Stimulated activated memory B cell treated with anti-CD40 and anti-IgM and Interleukin-4, amounts not matched to agents 10 μg/mL and 1 μg/mL and 100 μg/mL, for 72 hours (primary cell): ENCODE measurements at regions not wholly inside any gene's neighbourhood (a gene's known extent, or its start where the extent isn't known, plus 50 kb on each side); places are given as distances from the start of the nearest gene placed in this dataset.
"Not testable (repeated sequence)": the region's sequence is repeated elsewhere in the genome, so short reads cannot be mapped to it uniquely, and the experiment has no call there.

Experiments used
- ATAC-seq: fragments of 150-1000 bp; cut with Tn5 transposase; 2 replicates; pipeline ENCODE4 v1.10.0; 2021
- H3K27ac Mint-ChIP-seq: one replicate; pipeline ENCODE4 v1.8.0; 2022; ENCODE audit warnings: mild to moderate bottlenecking, mixed read lengths
- H3K27me3 Mint-ChIP-seq: one replicate; pipeline ENCODE4 v1.8.0; 2022; ENCODE audit warnings: mixed read lengths
- H3K36me3 Mint-ChIP-seq: one replicate; pipeline ENCODE4 v1.8.0; 2022; ENCODE audit warnings: mixed read lengths
- H3K4me1 Mint-ChIP-seq: one replicate; pipeline ENCODE4 v1.8.0; 2022; ENCODE audit warnings: mixed read lengths
- H3K4me3 Mint-ChIP-seq: one replicate; pipeline ENCODE4 v1.8.0; 2022; ENCODE audit warnings: mild to moderate bottlenecking, moderate library complexity, mixed read lengths
- H3K9me3 Mint-ChIP-seq: one replicate; pipeline ENCODE4 v1.8.0; 2022; ENCODE audit warnings: mixed read lengths

DNA sequence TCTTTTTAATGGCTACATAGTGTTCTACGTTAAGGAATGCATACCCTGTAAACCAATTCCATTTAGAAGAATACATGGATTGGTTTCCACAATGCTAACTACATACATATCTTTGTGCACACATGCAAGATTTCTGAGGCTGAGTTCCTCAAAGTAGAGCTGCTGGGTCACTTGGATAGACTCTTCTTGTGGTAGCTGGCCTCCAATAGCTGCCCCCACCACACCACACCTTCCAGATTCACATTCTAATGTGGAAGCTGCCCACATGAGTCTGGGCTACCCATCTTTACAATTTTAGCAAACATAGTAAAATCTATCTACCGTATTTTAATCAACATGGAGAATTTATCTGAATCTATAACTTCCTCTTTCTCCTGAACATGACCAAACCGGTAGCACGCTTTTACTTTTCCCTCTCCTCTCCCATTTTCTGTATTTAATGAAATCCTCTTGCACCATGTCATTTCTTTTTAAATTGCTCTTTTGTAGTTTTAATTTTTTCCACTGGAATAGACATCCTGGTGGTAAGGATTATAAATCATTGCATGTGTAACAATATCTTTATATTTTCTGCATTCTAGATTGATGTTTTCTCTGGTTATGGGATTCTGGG lies 74.7 kb upstream of the CITED2 start:
- peaks cover 11% of the 10 kb centered on the region for H3K36me3 Mint-ChIP-seq
- no peak overlapping the region for H3K4me3 Mint-ChIP-seq
- H3K4me1 Mint-ChIP-seq, result peaks cover 29% of the 10 kb centered on the region
- ATAC-seq, result no peak
- H3K27me3 Mint-ChIP-seq, result no peaks in the 10 kb centered on the region
- peak overlapping the region; percentile 8 for H3K27ac Mint-ChIP-seq
- no peaks in the 10 kb centered on the region for H3K9me3 Mint-ChIP-seq

DNA sequence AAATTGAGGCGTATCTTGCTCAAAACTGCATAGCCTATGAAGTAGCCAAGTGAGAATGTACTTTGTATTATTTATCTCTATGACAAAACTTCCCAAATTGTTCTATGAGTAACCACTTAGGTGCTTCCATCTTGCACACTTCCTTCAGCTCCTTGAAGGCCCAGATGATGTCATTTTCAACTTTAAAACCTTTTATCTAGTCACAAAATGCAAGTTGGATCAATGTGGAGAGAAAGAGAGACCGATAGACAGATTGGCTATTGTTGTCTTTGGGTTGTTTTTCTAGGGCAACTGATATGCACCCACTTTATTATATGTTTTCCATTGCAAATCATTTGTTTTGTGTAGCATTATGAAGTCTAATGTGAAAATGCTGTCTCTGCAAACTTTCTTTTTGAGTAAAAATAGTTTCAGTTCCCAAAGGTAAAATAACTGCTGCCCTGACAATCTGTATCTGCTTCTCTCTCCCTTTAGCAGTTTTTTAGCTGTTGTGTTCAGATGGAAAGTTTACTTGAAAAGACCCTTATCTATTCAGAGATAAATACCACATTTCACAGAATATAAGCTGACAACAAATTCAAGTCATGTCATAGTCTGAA lies 73.7 kb upstream of the CITED2 start:
- ATAC-seq, result peak; percentile 67
- Mint-ChIP-seq H3K9me3 (no peaks in the 10 kb centered on the region), H3K27ac (peak overlapping the region; percentile 17), H3K36me3 (peaks cover 10% of the 10 kb centered on the region), H3K27me3 (no peaks in the 10 kb centered on the region), H3K4me1 (peaks cover 29% of the 10 kb centered on the region), H3K4me3 (no peak overlapping the region)

DNA sequence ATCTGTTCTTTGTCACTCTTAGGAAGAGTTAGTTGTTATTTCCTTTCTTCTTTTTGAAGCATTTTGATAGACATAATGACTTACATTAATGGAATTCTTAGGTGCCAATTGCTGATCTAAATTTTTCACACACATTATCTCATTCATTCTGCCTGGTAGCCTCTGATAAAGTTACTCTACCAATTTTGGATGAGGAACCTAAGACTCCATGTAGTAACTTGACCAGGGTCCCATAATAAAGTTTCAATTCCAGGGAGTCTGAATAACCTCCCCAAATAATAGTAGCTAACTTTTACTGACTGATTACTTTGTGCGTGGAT lies 73.2 kb upstream of the CITED2 start:
- Mint-ChIP-seq H3K4me3 (no peak overlapping the region), H3K9me3 (no peaks in the 10 kb centered on the region), H3K36me3 (peaks cover 10% of the 10 kb centered on the region), H3K27ac (peak overlapping the region; percentile 17), H3K27me3 (no peaks in the 10 kb centered on the region), H3K4me1 (peaks cover 29% of the 10 kb centered on the region)
- no peak for ATAC-seq

DNA sequence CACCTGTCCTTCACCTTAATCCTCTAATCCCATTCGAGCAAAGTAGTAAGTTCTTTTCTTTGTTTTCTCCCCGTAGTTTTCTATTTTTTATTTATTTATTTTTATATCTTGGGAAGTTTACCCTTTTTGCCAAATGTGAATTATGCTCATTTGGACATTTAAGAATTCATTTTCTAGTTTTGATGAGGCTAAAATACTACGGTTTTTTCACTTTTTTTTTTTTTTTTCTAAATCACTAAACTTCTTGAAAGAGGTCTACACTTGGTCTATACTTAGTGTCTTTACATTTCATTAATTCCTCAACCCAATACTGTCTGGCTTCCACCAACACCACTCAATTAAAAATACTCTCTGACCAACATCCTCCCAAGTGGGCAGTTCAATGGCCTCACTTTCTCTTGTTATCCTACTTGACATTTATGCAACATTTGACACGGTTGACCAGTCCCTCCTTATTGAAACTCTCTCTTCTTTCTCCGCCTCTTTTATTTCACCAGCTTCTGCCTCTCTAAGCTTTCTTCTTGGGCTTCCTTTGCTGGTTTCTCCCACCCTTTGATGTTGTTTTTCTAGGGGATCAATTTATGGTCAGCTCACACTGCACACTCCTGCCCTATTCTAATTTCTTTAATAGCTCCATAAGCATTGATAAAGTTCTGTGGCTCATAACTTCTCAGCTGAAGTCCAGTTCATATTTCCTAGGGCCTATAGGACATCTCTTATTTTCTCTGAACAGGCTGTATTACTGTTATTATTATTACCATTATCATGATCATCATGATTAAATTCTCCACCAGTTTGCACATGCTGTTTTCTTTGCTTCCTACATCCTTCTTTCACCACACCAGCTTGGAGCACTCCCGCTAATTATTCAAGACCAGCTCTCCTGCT lies 72.6 kb upstream of the CITED2 start:
- Mint-ChIP-seq H3K36me3 (peaks cover 15% of the 10 kb centered on the region), H3K4me3 (no peak overlapping the region), H3K4me1 (peaks cover 35% of the 10 kb centered on the region), H3K9me3 (no peaks in the 10 kb centered on the region), H3K27ac (no peak overlapping the region), H3K27me3 (no peaks in the 10 kb centered on the region)
- no peak for ATAC-seq

DNA sequence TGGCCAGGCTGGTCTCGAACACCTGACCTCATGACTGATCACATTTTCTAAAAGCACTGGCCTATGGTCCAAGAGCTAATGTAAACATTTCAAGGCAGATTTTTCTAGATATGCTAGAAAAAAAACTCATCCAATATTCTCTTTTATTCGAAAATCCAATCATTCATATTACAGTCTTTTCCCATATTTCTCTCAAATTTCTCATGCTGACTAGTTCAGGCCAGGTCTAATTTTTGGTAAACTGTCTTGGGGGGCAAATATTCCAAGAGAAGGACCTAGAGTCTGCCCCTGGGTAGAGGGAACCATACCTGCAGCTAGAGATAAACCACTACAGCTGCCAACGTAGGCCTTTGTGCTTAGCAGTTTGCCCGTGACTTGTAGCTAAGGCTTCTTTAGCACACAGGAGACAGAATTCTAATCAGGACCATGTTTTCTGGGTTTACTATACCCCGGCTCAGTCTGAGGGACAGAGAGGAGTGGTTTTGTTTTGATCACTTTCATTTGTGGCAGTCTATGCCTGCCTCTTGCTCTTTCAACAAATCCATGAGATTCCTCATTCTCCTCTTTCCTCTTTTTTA lies 71.8 kb upstream of the CITED2 start:
- ATAC-seq, result no peak
- no peaks in the 10 kb centered on the region for H3K27me3 Mint-ChIP-seq
- H3K4me1 Mint-ChIP-seq, result peaks cover 35% of the 10 kb centered on the region
- no peak overlapping the region for H3K4me3 Mint-ChIP-seq
- H3K9me3 Mint-ChIP-seq, result no peaks in the 10 kb centered on the region
- no peak overlapping the region for H3K27ac Mint-ChIP-seq
- H3K36me3 Mint-ChIP-seq, result peaks cover 15% of the 10 kb centered on the region

DNA sequence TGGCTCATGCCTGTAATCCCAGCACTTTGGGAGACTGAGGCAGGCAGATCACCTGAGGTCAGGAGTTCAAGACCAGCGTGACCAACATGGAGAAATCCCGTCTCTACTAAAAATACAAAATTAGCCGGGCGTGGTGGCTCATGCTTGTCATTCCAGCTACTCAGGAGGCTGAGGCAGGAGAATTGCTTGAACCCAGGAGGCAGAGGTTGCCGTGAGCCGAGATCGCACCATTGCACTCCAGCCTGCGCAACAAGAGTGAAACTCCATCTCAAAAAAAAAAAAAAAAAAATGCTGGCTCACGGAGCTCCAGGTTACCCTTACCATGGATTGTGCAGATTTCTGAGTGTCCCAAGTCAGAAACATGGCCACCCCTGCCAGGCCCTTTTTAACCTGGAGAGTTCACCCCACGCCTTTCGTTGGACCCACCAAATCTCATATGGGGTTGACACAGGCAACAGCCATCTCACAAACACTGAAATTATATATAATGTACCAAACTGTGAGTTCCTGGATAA lies 69.9 kb upstream of the CITED2 start:
- peaks cover 33% of the 10 kb centered on the region for H3K4me1 Mint-ChIP-seq
- not testable (repeated sequence) for H3K4me3 Mint-ChIP-seq, H3K9me3 Mint-ChIP-seq, ATAC-seq, H3K27ac Mint-ChIP-seq, H3K27me3 Mint-ChIP-seq
- H3K36me3 Mint-ChIP-seq, result peaks cover 15% of the 10 kb centered on the region

DNA sequence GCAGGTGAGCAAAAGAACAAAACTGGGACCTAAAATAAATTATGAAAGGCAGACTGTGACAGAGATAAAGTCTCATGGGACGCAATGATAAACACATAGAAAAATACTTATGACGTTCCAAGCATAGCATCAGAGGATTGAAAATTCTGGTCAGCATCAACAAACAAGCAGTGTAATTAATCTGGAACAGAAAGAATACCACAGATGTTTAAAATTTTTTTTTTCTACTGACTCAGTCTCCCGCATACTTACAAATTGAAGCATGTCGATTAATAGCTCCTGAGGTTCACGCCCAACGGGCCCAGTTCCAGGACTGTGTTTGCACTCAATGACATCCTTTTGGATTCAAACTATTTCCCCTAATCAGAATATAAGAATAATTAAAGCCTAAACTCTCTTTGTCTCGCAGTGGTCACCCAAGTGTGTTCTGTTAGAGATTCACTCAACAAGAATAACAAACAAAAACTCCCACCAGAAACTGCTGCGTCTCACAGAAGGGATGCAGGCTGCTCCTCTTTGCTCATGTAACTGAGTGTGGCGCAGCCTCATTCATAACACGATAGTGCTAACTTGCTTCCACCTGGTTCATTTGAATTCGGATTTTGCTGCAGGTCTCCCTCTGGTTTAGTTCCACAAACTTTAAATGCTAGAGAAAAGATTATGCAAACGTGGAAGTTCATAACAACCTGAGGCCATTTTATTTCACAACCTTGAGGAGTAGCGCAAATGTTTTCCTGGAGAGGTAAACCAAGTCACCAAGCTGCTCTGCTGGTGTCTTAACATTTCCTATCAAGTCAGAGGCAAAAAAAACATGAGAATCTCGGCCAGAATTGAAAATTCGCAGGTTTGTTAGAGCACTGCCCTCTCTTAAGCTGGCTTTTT lies 69.0 kb upstream of the CITED2 start:
- Mint-ChIP-seq H3K4me1 (peaks cover 24% of the 10 kb centered on the region), H3K9me3 (no peaks in the 10 kb centered on the region), H3K27ac (no peak overlapping the region), H3K4me3 (no peak overlapping the region), H3K27me3 (no peaks in the 10 kb centered on the region), H3K36me3 (peaks cover 19% of the 10 kb centered on the region)
- no peak for ATAC-seq

DNA sequence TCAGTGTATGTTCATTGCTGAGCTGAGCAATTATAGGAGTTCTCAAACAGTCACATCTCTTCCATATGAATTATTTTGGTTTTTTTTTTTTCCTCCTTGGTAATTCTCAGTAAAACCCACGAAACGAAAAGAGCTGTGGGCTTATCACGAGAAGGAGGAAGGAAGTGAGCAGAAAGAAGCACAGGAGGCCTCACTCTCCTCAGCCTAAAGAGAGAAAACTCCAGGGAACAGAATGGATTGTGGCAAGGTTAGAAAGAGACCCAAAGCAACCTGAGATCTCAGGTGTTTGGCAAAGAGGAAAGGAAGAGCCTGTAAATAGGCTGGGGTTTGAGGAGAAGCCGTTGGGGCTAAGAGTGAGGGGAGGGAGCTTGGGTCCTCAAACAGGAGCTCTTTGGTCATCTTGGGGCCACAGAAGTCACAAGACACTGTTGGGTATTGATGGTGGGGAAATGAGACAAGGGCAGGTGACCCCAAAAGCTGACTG lies 67.8 kb upstream of the CITED2 start:
- H3K4me1 Mint-ChIP-seq, result peaks cover 12% of the 10 kb centered on the region
- no peaks in the 10 kb centered on the region for H3K27me3 Mint-ChIP-seq
- no peak for ATAC-seq
- peak overlapping the region; percentile 63 for H3K27ac Mint-ChIP-seq
- no peaks in the 10 kb centered on the region for H3K9me3 Mint-ChIP-seq
- H3K4me3 Mint-ChIP-seq, result no peak overlapping the region
- H3K36me3 Mint-ChIP-seq, result peaks cover 16% of the 10 kb centered on the region

DNA sequence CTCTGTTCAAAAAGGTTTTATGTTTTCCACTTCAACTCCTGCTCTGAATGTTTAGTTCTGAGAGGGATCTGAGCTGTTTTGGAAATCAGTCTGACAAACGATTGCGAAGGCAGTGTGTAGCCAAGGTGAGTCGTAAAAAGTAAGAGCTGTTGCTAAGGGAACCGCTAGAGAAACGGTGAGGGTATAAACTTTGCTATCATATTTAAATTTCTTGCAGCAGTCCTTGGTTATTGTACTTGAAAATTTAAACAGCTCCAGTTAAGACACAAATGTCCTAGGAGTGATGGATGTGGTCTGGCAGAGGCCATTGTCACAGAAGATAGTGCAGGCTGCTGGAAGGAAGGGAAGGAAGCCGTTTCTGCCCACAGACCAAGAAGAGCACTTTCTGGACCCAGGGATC lies 64.9 kb upstream of the CITED2 start:
- Mint-ChIP-seq H3K4me1 (peaks cover 6% of the 10 kb centered on the region), H3K27ac (no peak overlapping the region), H3K9me3 (no peaks in the 10 kb centered on the region), H3K36me3 (peaks cover 11% of the 10 kb centered on the region), H3K4me3 (no peak overlapping the region), H3K27me3 (no peaks in the 10 kb centered on the region)
- no peak for ATAC-seq

DNA sequence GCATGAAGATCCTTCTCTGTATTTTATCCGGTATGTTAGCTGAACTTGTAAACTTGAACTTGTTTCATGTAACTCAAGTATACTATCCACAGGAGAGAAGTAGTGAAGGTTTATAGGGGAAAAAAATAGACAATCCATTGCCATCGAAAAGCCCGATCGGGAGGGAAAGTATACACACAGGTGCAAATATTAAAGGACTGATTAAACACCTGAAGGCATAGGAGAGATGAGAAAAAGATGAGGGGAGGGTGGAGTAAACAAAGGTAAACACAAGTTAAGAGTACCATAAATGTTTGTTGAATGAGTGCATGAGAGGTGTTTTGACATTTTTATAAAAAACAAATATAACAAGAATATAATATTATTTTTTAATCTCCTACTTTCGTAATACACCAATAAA lies 64.3 kb upstream of the CITED2 start:
- H3K9me3 Mint-ChIP-seq, result no peaks in the 10 kb centered on the region
- H3K27me3 Mint-ChIP-seq, result no peaks in the 10 kb centered on the region
- H3K4me3 Mint-ChIP-seq, result no peak overlapping the region
- H3K36me3 Mint-ChIP-seq, result peaks cover 11% of the 10 kb centered on the region
- no peak for ATAC-seq
- peaks cover 7% of the 10 kb centered on the region for H3K4me1 Mint-ChIP-seq
- no peak overlapping the region for H3K27ac Mint-ChIP-seq

DNA sequence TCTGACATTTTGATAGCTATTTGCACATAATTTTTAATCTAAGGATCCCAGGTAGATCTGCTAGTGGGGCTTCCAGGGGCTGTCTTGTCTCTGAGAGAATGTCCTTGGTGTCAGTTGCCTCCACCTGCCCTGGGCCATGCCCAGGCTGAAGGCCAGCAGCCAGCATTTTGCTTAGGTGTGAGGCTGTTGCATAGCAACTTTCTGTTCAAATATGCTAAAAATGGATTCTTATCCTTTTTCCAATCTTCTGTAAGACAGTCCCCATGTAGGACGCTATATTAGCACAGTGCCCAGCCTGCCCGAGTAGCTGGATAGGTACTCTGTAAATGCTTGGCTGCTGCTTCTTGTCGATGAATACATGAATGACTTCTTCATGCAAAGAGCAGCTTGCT lies 62.5 kb upstream of the CITED2 start:
- Mint-ChIP-seq H3K9me3 (no peaks in the 10 kb centered on the region), H3K4me3 (no peak overlapping the region), H3K36me3 (peaks cover 11% of the 10 kb centered on the region), H3K27ac (no peak overlapping the region), H3K4me1 (peaks cover 7% of the 10 kb centered on the region), H3K27me3 (no peaks in the 10 kb centered on the region)
- no peak for ATAC-seq

DNA sequence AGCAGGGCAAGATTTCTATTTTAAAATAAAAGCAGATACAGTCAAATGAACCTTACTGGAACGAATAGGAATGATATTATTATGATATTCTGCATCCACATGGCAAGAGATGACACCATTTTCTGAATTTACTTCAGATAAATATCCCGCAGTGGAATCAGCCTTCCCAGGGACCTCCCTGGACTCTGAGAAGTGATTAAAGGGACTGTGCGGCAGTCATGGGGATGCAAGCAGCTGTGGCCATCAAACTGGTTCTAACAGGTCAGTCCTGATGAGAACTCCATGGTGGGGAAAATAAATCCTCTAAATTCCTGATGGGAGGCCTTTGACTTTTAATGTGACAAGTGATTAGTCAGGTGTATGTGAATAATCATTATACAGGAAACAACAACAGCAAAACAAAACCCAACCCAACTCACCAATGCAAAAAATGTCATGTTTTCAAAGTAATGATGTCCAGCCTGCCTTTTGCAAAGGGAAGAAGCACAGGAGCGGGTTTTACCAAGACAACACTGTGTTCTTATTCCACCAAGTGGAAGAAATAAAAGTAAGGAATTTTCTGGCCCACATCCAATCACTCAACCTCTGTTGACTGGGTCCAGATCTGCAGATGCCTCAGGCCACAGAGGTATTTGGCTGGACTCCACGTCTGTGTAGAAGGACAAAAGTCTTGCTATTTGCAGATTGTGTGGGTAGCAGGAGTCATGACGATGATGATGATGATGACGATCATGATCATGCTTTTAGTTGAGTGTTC lies 61.9 kb upstream of the CITED2 start:
- Mint-ChIP-seq H3K4me1 (peaks cover 7% of the 10 kb centered on the region), H3K4me3 (no peak overlapping the region), H3K27ac (no peak overlapping the region), H3K36me3 (peaks cover 14% of the 10 kb centered on the region), H3K27me3 (no peaks in the 10 kb centered on the region), H3K9me3 (peaks cover 1% of the 10 kb centered on the region)
- ATAC-seq, result no peak

DNA sequence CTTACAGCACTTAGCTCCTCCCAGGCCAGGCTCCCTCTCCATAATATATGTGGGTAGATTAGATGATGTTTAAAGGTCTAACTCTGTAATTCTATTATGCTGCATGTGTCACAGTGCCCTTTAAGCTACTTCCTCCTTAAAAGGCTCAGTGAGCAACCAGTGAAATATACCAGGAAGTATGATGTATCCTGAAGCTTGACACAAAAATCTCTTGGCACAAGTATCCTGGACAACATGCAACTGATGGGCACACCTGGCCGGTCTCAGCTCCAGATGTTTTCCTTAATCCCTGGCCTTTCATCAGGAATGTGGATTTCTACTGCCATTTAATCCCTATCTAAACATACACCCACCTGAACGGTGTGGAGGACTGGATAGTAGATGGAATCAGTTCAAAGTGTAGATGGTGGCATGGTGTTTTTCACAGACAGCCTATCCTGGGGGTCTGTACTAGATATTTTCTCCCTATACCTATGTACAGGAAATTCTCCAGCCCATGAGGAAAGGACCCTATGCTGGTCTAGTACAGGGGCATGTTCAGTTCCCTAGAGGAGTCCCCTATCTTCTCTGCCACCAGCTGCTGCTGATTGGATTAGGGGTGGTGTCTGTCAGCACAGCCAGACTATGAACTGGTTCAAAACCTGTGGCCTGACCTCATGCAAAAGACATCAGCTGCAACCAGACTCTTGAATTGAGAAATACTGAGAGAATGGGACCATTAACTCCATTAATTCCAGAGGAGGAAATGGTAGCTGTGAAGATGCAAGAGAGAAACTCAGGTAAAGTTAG lies 59.4 kb upstream of the CITED2 start:
- H3K27ac Mint-ChIP-seq, result peak overlapping the region; percentile 50
- peaks cover 7% of the 10 kb centered on the region for H3K4me1 Mint-ChIP-seq
- ATAC-seq, result peak; percentile 73
- H3K4me3 Mint-ChIP-seq, result no peak overlapping the region
- H3K27me3 Mint-ChIP-seq, result no peaks in the 10 kb centered on the region
- H3K9me3 Mint-ChIP-seq, result peaks cover 3% of the 10 kb centered on the region
- H3K36me3 Mint-ChIP-seq, result peaks cover 20% of the 10 kb centered on the region
